KMS-11 (cell line): ENCODE measurements at regions not wholly inside any gene's neighbourhood (a gene's known extent, or its start where the extent isn't known, plus 50 kb on each side); places are given as distances from the start of the nearest gene placed in this dataset.
"Not testable (repeated sequence)": the region's sequence is repeated elsewhere in the genome, so short reads cannot be mapped to it uniquely, and the experiment has no call there.

Experiments
- H2AFZ ChIP-seq: fragments of 200-600 bp; sonication (generic); 2 replicates; pipeline ENCODE4 v1.6.1; 2016; ENCODE audit warnings: antibody characterized with exemption, mixed run types, low read depth
- H3K27ac ChIP-seq: fragments of 200-600 bp; sonication (generic); 2 replicates; pipeline ENCODE4 v1.6.1; 2016; ENCODE audit warnings: mild to moderate bottlenecking, mixed run types
- H3K27me3 ChIP-seq: fragments of 200-600 bp; sonication (generic); 2 replicates; pipeline ENCODE4 v1.6.1; 2017; ENCODE audit warnings: mild to moderate bottlenecking, low read depth, mixed run types, moderate library complexity; ENCODE audit not compliant: insufficient read depth
- H3K36me3 ChIP-seq: fragments of 200-600 bp; sonication (generic); 2 replicates; pipeline ENCODE4 v1.6.1; 2017; ENCODE audit warnings: mild to moderate bottlenecking, mixed run types; ENCODE audit not compliant: insufficient read depth
- H3K4me1 ChIP-seq: fragments of 200-600 bp; sonication (generic); 2 replicates; pipeline ENCODE4 v1.6.1; 2016; ENCODE audit warnings: mild to moderate bottlenecking, low read depth, mixed run types; ENCODE audit not compliant: poor library complexity, severe bottlenecking
- H3K4me2 ChIP-seq: fragments of 200-600 bp; sonication (generic); 2 replicates; pipeline ENCODE4 v1.7.0; 2016; ENCODE audit warnings: mild to moderate bottlenecking, mixed run types
- H3K4me3 ChIP-seq: fragments of 200-600 bp; sonication (generic); IDR thresholded peaks from 2 replicates; pipeline ENCODE4 v1.6.1; 2017; ENCODE audit warnings: low read depth, low read length, mixed read lengths; ENCODE audit not compliant: insufficient read depth
- H3K79me2 ChIP-seq: fragments of 200-600 bp; sonication (generic); 2 replicates; pipeline ENCODE4 v1.6.1; 2016; ENCODE audit warnings: low read depth, mixed run types; ENCODE audit not compliant: insufficient read depth
- H3K9ac ChIP-seq: fragments of 200-600 bp; sonication (generic); 2 replicates; pipeline ENCODE4 v1.6.1; 2016; ENCODE audit warnings: mild to moderate bottlenecking, mixed run types
- H4K20me1 ChIP-seq: fragments of 200-600 bp; sonication (generic); 2 replicates; pipeline ENCODE4 v1.6.1; 2016; ENCODE audit warnings: mild to moderate bottlenecking, mixed run types; ENCODE audit not compliant: insufficient read depth
- CTCF ChIP-seq: fragments of 200-600 bp; sonication (generic); conservative IDR thresholded peaks from 2 replicates; pipeline ENCODE4 v1.6.1; 2017; ENCODE audit warnings: low read depth, mild to moderate bottlenecking, antibody characterized with exemption, low read length, moderate library complexity, mixed read lengths

- no peak for TF ChIP-seq CTCF
- H3K4me3 ChIP-seq, result no peak overlapping the region
- H3K9ac ChIP-seq, result no peak overlapping the region
- H2AFZ ChIP-seq, result no peak overlapping the region
- no peaks in the 10 kb centered on the region for H3K79me2 ChIP-seq
- no peak overlapping the region for H3K27ac ChIP-seq
- no peaks in the 10 kb centered on the region for H3K27me3 ChIP-seq
- no peaks in the 10 kb centered on the region for H3K4me1 ChIP-seq
- H3K36me3 ChIP-seq, result no peaks in the 10 kb centered on the region
- no peaks in the 10 kb centered on the region for H4K20me1 ChIP-seq
- H3K4me2 ChIP-seq, result no peak overlapping the region
Measured at GRCh38 chr12:131316388-131316787, 362.7 kb downstream of the ADGRD1 start.

GRCh38 chr12:131318045-131318685 lies 364.5 kb downstream of the ADGRD1 start:
- H3K27me3 ChIP-seq, result no peaks in the 10 kb centered on the region
- no peak overlapping the region for H3K9ac ChIP-seq
- H4K20me1 ChIP-seq, result no peaks in the 10 kb centered on the region
- no peaks in the 10 kb centered on the region for H3K4me1 ChIP-seq
- H3K79me2 ChIP-seq, result no peaks in the 10 kb centered on the region
- no peak overlapping the region for H3K4me2 ChIP-seq
- H2AFZ ChIP-seq, result no peak overlapping the region
- H3K27ac ChIP-seq, result no peak overlapping the region
- no peak overlapping the region for H3K4me3 ChIP-seq
- no peaks in the 10 kb centered on the region for H3K36me3 ChIP-seq
- no peak for TF ChIP-seq CTCF

GRCh38 chr12:131321988-131322387 lies 368.3 kb downstream of the ADGRD1 start:
- Histone ChIP-seq H3K36me3 (no peaks in the 10 kb centered on the region), H3K4me1 (no peaks in the 10 kb centered on the region), H3K4me2 (no peak overlapping the region), H3K79me2 (no peaks in the 10 kb centered on the region), H4K20me1 (no peaks in the 10 kb centered on the region), H2AFZ (no peak overlapping the region), H3K27me3 (no peaks in the 10 kb centered on the region), H3K4me3 (no peak overlapping the region), H3K9ac (no peak overlapping the region), H3K27ac (no peak overlapping the region)
- no peak for TF ChIP-seq CTCF

- H3K4me1 ChIP-seq, H3K4me2 ChIP-seq, H3K4me3 ChIP-seq, H3K9ac ChIP-seq, H3K79me2 ChIP-seq, H4K20me1 ChIP-seq, H3K36me3 ChIP-seq, H2AFZ ChIP-seq, H3K27me3 ChIP-seq, H3K27ac ChIP-seq: not testable (repeated sequence)
Measured at GRCh38 chr12:131322460-131322859, 368.8 kb downstream of the ADGRD1 start.

DNA sequence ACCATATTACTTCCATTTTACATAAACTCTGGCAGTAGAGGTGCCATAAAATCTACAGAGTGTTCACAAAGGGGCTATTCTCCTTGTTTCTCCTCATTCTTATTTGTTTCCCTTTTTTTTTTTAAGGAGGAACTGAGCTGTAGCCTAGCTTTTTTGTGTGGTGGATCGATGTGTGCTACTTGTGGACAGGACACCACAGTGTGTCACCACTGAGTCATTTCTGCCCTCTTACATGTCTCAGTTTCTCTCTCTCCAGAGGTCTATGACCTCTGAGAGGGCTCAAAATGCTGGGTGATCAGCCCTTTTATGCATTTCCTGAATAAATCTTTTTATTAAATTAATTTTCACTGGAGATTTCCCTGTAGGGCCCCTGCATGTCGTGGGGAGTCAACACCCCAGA lies 370.2 kb downstream of the ADGRD1 start:
- Histone ChIP-seq H3K36me3 (no peaks in the 10 kb centered on the region), H2AFZ (no peak overlapping the region), H3K4me2 (no peak overlapping the region), H3K9ac (no peak overlapping the region), H3K4me3 (no peak overlapping the region), H3K27me3 (no peaks in the 10 kb centered on the region), H3K79me2 (no peaks in the 10 kb centered on the region), H4K20me1 (no peaks in the 10 kb centered on the region), H3K27ac (no peak overlapping the region), H3K4me1 (no peaks in the 10 kb centered on the region)
- no peak for TF ChIP-seq CTCF
